H1 (cell line): ENCODE measurements at regions not wholly inside any gene's neighbourhood (a gene's known extent, or its start where the extent isn't known, plus 50 kb on each side); places are given as distances from the start of the nearest gene placed in this dataset.

Experiments used
- CTCF ChIA-PET: fragments of 300-600 bp; sonication (Branson Sonifier 250); formaldehyde crosslinking; loops from one replicate; lab custom pipeline; 2021; ENCODE audit not compliant: partially characterized antibody; lab: Charles Lee
- POLR2A ChIA-PET: fragments of 300-600 bp; sonication (Branson Sonifier 250); formaldehyde crosslinking; loops from one replicate; lab custom pipeline; 2021; ENCODE audit warnings: inconsistent platforms; ENCODE audit not compliant: partially characterized antibody; lab: Charles Lee
- DNase-seq, 2 experiments: peaks; one replicate each; pipeline versions ENCODE4 v3.0.0 to v3.0.0-alpha.2; 2010 to 2022; ENCODE audit warnings: low spot score in 2 of 2, low read depth in 1 of 2, mixed read lengths in 1 of 2
- FAIRE-seq: peaks from 2 replicates; lab custom pipeline; 2011; peaks lifted over from hg19 to GRCh38; lab: Jason Lieb, UNC
- H2AFZ ChIP-seq: 2 replicates; pipeline ENCODE4 v1.8.1; 2012; ENCODE audit warnings: low read length, inconsistent platforms
- H2AK5ac ChIP-seq: 2 replicates; pipeline ENCODE4 v1.6.1; 2013; ENCODE audit warnings: low read depth, low read length
- H2BK120ac ChIP-seq: replicated peaks from 2 replicates; pipeline ENCODE3; 2013; ENCODE audit warnings: low read depth, low read length, inconsistent platforms
- H2BK12ac ChIP-seq: 2 replicates; pipeline ENCODE4 v1.6.1; 2013; ENCODE audit warnings: low read depth, low read length
- H2BK15ac ChIP-seq: 2 replicates; pipeline ENCODE4 v1.6.1; 2013; ENCODE audit warnings: low read length
- H2BK20ac ChIP-seq: 2 replicates; pipeline ENCODE4 v1.6.1; 2013; ENCODE audit warnings: low read length
- H2BK5ac ChIP-seq: 2 replicates; pipeline ENCODE4 v1.6.1; 2013; ENCODE audit warnings: low read depth, low read length
- H3K14ac ChIP-seq: 2 replicates; pipeline ENCODE4 v1.6.1; 2013; ENCODE audit warnings: inconsistent platforms; ENCODE audit not compliant: insufficient read length
- H3K18ac ChIP-seq: 2 replicates; pipeline ENCODE4 v1.6.1; 2013; ENCODE audit warnings: low read length; ENCODE audit errors: extremely low read depth
- H3K23ac ChIP-seq: 2 replicates; pipeline ENCODE4 v1.6.1; 2013; ENCODE audit warnings: inconsistent platforms; ENCODE audit not compliant: insufficient read length
- H3K23me2 ChIP-seq: 2 replicates; pipeline ENCODE4 v1.6.1; 2013; ENCODE audit warnings: low read depth, low read length
- H3K27ac ChIP-seq: 2 replicates; pipeline ENCODE4 v1.6.1; 2011; ENCODE audit warnings: low read depth, low read length, inconsistent platforms
- H3K27me3 ChIP-seq, 4 experiments: replicated peaks in 1 of 4; 1 replicate in 1 of 4; 2 replicates in 3 of 4; pipeline versions ENCODE4 v1.6.1 to v1.8.1; 2011 to 2013; ENCODE audit warnings: low read length in 3 of 4, mild to moderate bottlenecking in 3 of 4, inconsistent platforms in 2 of 4, mixed read lengths in 2 of 4, moderate library complexity in 1 of 4; ENCODE audit not compliant: control insufficient read depth in 3 of 4, insufficient read depth in 3 of 4; ENCODE audit errors: extremely low read depth in 1 of 4
- H3K36me3 ChIP-seq, 4 experiments: 2 replicates each; pipeline versions ENCODE4 v1.6.1 to v1.8.1; 2011 to 2013; ENCODE audit warnings: mild to moderate bottlenecking in 4 of 4, low read length in 3 of 4, moderate library complexity in 2 of 4, control low read depth in 1 of 4, inconsistent platforms in 1 of 4; ENCODE audit not compliant: insufficient read depth in 4 of 4, control insufficient read depth in 2 of 4
- H3K4ac ChIP-seq: replicated peaks from 2 replicates; pipeline ENCODE3; 2013; ENCODE audit warnings: low read length, low read depth, mixed read lengths, inconsistent platforms; ENCODE audit not compliant: insufficient read length
- H3K4me1 ChIP-seq, 4 experiments: replicated peaks in 1 of 4; 1 replicate in 1 of 4; 2 replicates in 3 of 4; pipeline versions ENCODE4 v1.6.1 to v1.8.1; 2011 to 2013; ENCODE audit warnings: low read length in 3 of 4, inconsistent platforms in 2 of 4, mixed read lengths in 1 of 4; ENCODE audit not compliant: insufficient read depth in 4 of 4, control insufficient read depth in 3 of 4
- H3K4me2 ChIP-seq, 2 experiments: 2 replicates each; pipeline versions ENCODE4 v1.6.1 to v1.8.1; 2011 to 2013; ENCODE audit warnings: low read depth in 2 of 2, low read length in 2 of 2, control low read depth in 1 of 2, inconsistent platforms in 1 of 2, mild to moderate bottlenecking in 1 of 2; ENCODE audit not compliant: insufficient read depth in 1 of 2
- H3K4me3 ChIP-seq, 4 experiments: fragments of 200-600, 300-600 bp in 1 of 4; sonication (generic), shearing (Covaris generic), sonication (Bioruptor Twin) in 1 of 4; 2 replicates each; pipeline versions ENCODE4 v1.5.1 to v1.8.1; 2011 to 2016; ENCODE audit warnings: low read length in 4 of 4, low read depth in 3 of 4, control low read depth in 2 of 4, inconsistent platforms in 2 of 4, mild to moderate bottlenecking in 2 of 4, mixed read lengths in 1 of 4, moderate library complexity in 1 of 4; ENCODE audit not compliant: insufficient read depth in 2 of 4; ENCODE audit errors: extremely low read depth in 1 of 4
- H3K56ac ChIP-seq: replicated peaks from 2 replicates; pipeline ENCODE3; 2013; ENCODE audit warnings: low read depth, mild to moderate bottlenecking, mixed read lengths, low read length, inconsistent platforms; ENCODE audit not compliant: insufficient read length
- H3K79me1 ChIP-seq: 2 replicates; pipeline ENCODE4 v1.6.1; 2013; ENCODE audit warnings: low read depth, low read length, control low read depth
- H3K79me2 ChIP-seq, 2 experiments: 2 replicates each; pipeline versions ENCODE4 v1.6.1 to v1.8.1; 2012 to 2013; ENCODE audit warnings: low read length in 2 of 2, mild to moderate bottlenecking in 2 of 2, inconsistent platforms in 1 of 2; ENCODE audit not compliant: insufficient read depth in 2 of 2, control insufficient read depth in 1 of 2
- H3K9ac ChIP-seq, 4 experiments: replicated peaks in 1 of 4; 1 replicate in 1 of 4; 2 replicates in 3 of 4; pipeline versions ENCODE4 v1.6.1 to v1.8.1; 2011 to 2013; ENCODE audit warnings: low read depth in 3 of 4, low read length in 3 of 4, control low read depth in 2 of 4, mild to moderate bottlenecking in 2 of 4, moderate library complexity in 2 of 4, inconsistent platforms in 1 of 4; ENCODE audit errors: extremely low read depth in 1 of 4
- H3K9me3 ChIP-seq, 2 experiments: 2 replicates each; pipeline versions ENCODE4 v1.6.1 to v1.8.1; 2012 to 2013; ENCODE audit warnings: mild to moderate bottlenecking in 2 of 2, moderate library complexity in 2 of 2, control low read depth in 1 of 2, inconsistent platforms in 1 of 2, low read depth in 1 of 2, low read length in 1 of 2, mixed read lengths in 1 of 2; ENCODE audit not compliant: insufficient read depth in 2 of 2
- H4K20me1 ChIP-seq, 2 experiments: replicated peaks in 1 of 2; 2 replicates each; pipeline versions ENCODE3 to v1.8.1; 2011 to 2013; ENCODE audit warnings: inconsistent platforms in 2 of 2, low read length in 2 of 2, mild to moderate bottlenecking in 1 of 2; ENCODE audit not compliant: insufficient read depth in 2 of 2, control insufficient read depth in 1 of 2
- H4K5ac ChIP-seq: 2 replicates; pipeline ENCODE4 v1.6.1; 2013; ENCODE audit warnings: low read length, low read depth, mixed read lengths, inconsistent platforms; ENCODE audit not compliant: insufficient read length
- H4K8ac ChIP-seq: 2 replicates; pipeline ENCODE4 v1.8.0; 2013; ENCODE audit warnings: mild to moderate bottlenecking, moderate library complexity, low read length, inconsistent platforms; ENCODE audit not compliant: insufficient read depth; ENCODE audit errors: extremely low read depth
- H4K91ac ChIP-seq: replicated peaks from 2 replicates; pipeline ENCODE3; 2013; ENCODE audit warnings: low read length, mixed read lengths, inconsistent platforms; ENCODE audit not compliant: insufficient read length
- ATF2 ChIP-seq: IDR thresholded peaks from 2 replicates; pipeline ENCODE4 v1.6.1; 2012; ENCODE audit warnings: low read length, inconsistent platforms
- ATF3 ChIP-seq: IDR thresholded peaks from 2 replicates; pipeline ENCODE4 v1.6.1; 2011; ENCODE audit warnings: low read depth, mild to moderate bottlenecking, low read length; ENCODE audit not compliant: insufficient read depth
- BACH1 ChIP-seq: IDR thresholded peaks from 2 replicates; pipeline ENCODE4 v1.6.1; 2012; ENCODE audit warnings: low read length, improper control_type of control experiment
- GTF2F1 ChIP-seq: IDR thresholded peaks from 2 replicates; pipeline ENCODE4 v1.6.1; 2012; ENCODE audit warnings: low read depth, low read length, improper control_type of control experiment, borderline replicate concordance
- HDAC6 ChIP-seq: IDR thresholded peaks from one replicate; pipeline ENCODE4 v1.7.1; 2012; ENCODE audit warnings: low read depth, mild to moderate bottlenecking, inconsistent platforms, low read length, moderate library complexity
- JUND ChIP-seq: IDR thresholded peaks from 2 replicates; pipeline ENCODE4 v1.6.1; 2011; ENCODE audit warnings: mild to moderate bottlenecking, improper control_type of control experiment, low read length
- POLR2A ChIP-seq, 2 experiments: IDR thresholded peaks; 1 replicate in 1 of 2; 2 replicates in 1 of 2; pipeline ENCODE4 v1.6.1; 2011; ENCODE audit warnings: low read depth in 2 of 2, low read length in 2 of 2, mild to moderate bottlenecking in 2 of 2; ENCODE audit errors: control extremely low read depth in 1 of 2
- SIN3A ChIP-seq, 2 experiments: IDR thresholded peaks in 1 of 2; conservative IDR thresholded peaks in 1 of 2; 2 replicates each; pipeline ENCODE4 v1.6.1; 2011 to 2012; ENCODE audit warnings: low read length in 2 of 2, improper control_type of control experiment in 1 of 2, low read depth in 1 of 2, mild to moderate bottlenecking in 1 of 2
- SP2 ChIP-seq: IDR thresholded peaks from 2 replicates; pipeline ENCODE4 v1.6.1; 2012; ENCODE audit warnings: mild to moderate bottlenecking, low read length, inconsistent platforms
- SUZ12 ChIP-seq: fragments of 200-600 bp; sonication (generic); IDR thresholded peaks from 2 replicates; pipeline ENCODE4 v1.6.1; 2012; ENCODE audit warnings: mild to moderate bottlenecking, inconsistent platforms, low read length, moderate library complexity, mixed read lengths

GRCh38 chr13:70758932-70759331, 650.7 kb upstream of the KLHL1 start (continued):
- no peak for TF ChIP-seq JUND
- no peak for TF ChIP-seq POLR2A (IDR thresholded peaks at IDR 0.05; ENCODE audit: control extremely low read depth in 1 of 2, low read depth in 2 of 2, low read length in 2 of 2)

- Histone ChIP-seq H3K18ac (no peak overlapping the region; the same call in 1 of the 2 replicates), H3K23ac (no peak overlapping the region), H3K23me2 (no peaks in the 10 kb centered on the region), H3K79me2 (no peaks in the 10 kb centered on the region), H3K14ac (no peak overlapping the region), H4K5ac (no peak overlapping the region), H3K79me1 (no peaks in the 10 kb centered on the region), H3K27me3 (no peaks in the 10 kb centered on the region), H2BK12ac (no peak overlapping the region), H3K4me3 (no peak overlapping the region), H2AFZ (no peak overlapping the region), H4K8ac (no peak overlapping the region), H2BK15ac (no peak overlapping the region), H3K36me3 (no peaks in the 10 kb centered on the region), H2BK5ac (no peak overlapping the region), H3K27ac (no peak overlapping the region), H3K4me1 (no peaks in the 10 kb centered on the region), H3K56ac (no peak overlapping the region), H4K20me1 (no peaks in the 10 kb centered on the region), H3K4ac (no peak overlapping the region), H2BK120ac (no peak overlapping the region), H2AK5ac (no peak overlapping the region), H4K91ac (no peak overlapping the region), H3K9ac (no peak overlapping the region), H3K9me3 (no peaks in the 10 kb centered on the region), H2BK20ac (no peak overlapping the region), H3K4me2 (no peak overlapping the region)
- no peak for TF ChIP-seq SIN3A (conservative IDR thresholded peaks at IDR 0.05 in 1 of 2, IDR thresholded peaks at IDR 0.05 in 1 of 2; ENCODE audit: low read depth in 1 of 2, low read length in 2 of 2)
- TF ChIP-seq HDAC6: no peak
- TF ChIP-seq ATF3: no peak
- no peak for TF ChIP-seq GTF2F1
- TF ChIP-seq ATF2: no peak
- no peak for TF ChIP-seq SP2
- TF ChIP-seq SUZ12: no peak
- no peak for TF ChIP-seq BACH1
- ChIA-PET CTCF (no interaction called here), POLR2A (no interaction called here)
- FAIRE-seq: no peak
- no peak for DNase-seq
Observed at GRCh38 chr13:70756088-70756487, 647.8 kb upstream of the KLHL1 start.
